DND-41 (cell line): ENCODE measurements at regions not wholly inside any gene's neighbourhood (a gene's known extent, or its start where the extent isn't known, plus 50 kb on each side); places are given as distances from the start of the nearest gene placed in this dataset.
"Not testable (repeated sequence)": the region's sequence is repeated elsewhere in the genome, so short reads cannot be mapped to it uniquely, and the experiment has no call there.

ENCODE experiments used
- EZH2 ChIP-seq: IDR thresholded peaks from 3 replicates; pipeline ENCODE4 v1.6.1; 2012; ENCODE audit warnings: borderline replicate concordance, low read depth, mild to moderate bottlenecking, moderate library complexity, low read length, inconsistent platforms; ENCODE audit not compliant: severe bottlenecking
- TF ChIP-seq, protein P1 (sequence below): IDR thresholded peaks from 2 replicates; pipeline ENCODE4 v1.5.1; 2012; ENCODE audit warnings: borderline replicate concordance, low read length, moderate library complexity, mild to moderate bottlenecking; ENCODE audit not compliant: poor library complexity, severe bottlenecking; ENCODE audit errors: extremely low read depth

DNA sequence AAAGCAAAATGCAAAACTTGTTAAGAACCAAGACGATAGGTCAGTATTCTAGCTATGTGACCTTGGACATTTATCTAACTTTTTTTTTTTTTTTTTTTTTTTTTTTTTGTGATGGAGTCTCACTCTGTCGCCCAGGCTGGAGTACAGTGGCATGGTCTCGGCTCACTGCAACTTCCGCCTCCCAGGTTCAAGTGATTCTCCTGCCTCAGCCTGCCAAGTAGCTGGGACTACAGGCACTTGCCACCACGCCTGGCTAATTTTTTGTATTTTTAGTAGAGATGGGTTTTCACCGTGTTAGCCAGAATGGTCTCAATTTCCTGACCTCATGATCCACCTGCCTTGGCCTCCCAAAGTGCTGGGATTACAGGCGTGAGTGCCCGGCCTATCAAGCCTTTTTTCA is 358.3 kb upstream of the KIF2B start:
- TF ChIP-seq, protein P1, sequence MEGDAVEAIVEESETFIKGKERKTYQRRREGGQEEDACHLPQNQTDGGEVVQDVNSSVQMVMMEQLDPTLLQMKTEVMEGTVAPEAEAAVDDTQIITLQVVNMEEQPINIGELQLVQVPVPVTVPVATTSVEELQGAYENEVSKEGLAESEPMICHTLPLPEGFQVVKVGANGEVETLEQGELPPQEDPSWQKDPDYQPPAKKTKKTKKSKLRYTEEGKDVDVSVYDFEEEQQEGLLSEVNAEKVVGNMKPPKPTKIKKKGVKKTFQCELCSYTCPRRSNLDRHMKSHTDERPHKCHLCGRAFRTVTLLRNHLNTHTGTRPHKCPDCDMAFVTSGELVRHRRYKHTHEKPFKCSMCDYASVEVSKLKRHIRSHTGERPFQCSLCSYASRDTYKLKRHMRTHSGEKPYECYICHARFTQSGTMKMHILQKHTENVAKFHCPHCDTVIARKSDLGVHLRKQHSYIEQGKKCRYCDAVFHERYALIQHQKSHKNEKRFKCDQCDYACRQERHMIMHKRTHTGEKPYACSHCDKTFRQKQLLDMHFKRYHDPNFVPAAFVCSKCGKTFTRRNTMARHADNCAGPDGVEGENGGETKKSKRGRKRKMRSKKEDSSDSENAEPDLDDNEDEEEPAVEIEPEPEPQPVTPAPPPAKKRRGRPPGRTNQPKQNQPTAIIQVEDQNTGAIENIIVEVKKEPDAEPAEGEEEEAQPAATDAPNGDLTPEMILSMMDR: not testable (repeated sequence)
- TF ChIP-seq EZH2: not testable (repeated sequence)
